Mesendoderm (in vitro differentiated cells): ENCODE measurements at regions not wholly inside any gene's neighbourhood (a gene's known extent, or its start where the extent isn't known, plus 50 kb on each side); places are given as distances from the start of the nearest gene placed in this dataset.
A peak's percentile ranks its signal among the peaks of the same experiment; 100 is the strongest.

Experiments
- DNase-seq: peaks from one replicate; pipeline ENCODE4 v3.0.0; 2013
- H2AK5ac ChIP-seq: 2 replicates; pipeline ENCODE4 v1.6.1; 2013; ENCODE audit warnings: low read length, inconsistent platforms
- H2BK120ac ChIP-seq: 2 replicates; pipeline ENCODE4 v1.6.1; 2013; ENCODE audit warnings: low read depth, mild to moderate bottlenecking, low read length, moderate library complexity, mixed read lengths
- H2BK15ac ChIP-seq: replicated peaks from 2 replicates; pipeline ENCODE4 v1.6.1; 2013; ENCODE audit warnings: low read depth, mild to moderate bottlenecking, moderate library complexity
- H2BK5ac ChIP-seq: 2 replicates; pipeline ENCODE4 v1.6.1; 2013; ENCODE audit warnings: low read length, inconsistent platforms
- H3K18ac ChIP-seq: 2 replicates; pipeline ENCODE4 v1.6.1; 2013; ENCODE audit warnings: mild to moderate bottlenecking, low read length, mixed read lengths
- H3K23ac ChIP-seq: one replicate; pipeline ENCODE4 v1.6.1; 2013; ENCODE audit warnings: low read length
- H3K27ac ChIP-seq: 2 replicates; pipeline ENCODE4 v1.5.1; 2013; ENCODE audit warnings: low read depth, mild to moderate bottlenecking, inconsistent platforms, low read length, moderate library complexity
- H3K27me3 ChIP-seq: 2 replicates; pipeline ENCODE4 v1.6.1; 2013; ENCODE audit warnings: low read length, control low read depth, mild to moderate bottlenecking, inconsistent platforms; ENCODE audit not compliant: insufficient read depth, poor library complexity
- H3K36me3 ChIP-seq: 2 replicates; pipeline ENCODE4 v1.6.1; 2013; ENCODE audit warnings: low read length, inconsistent platforms; ENCODE audit not compliant: control insufficient read depth, insufficient read depth
- H3K4ac ChIP-seq: one replicate; pipeline ENCODE4 v1.6.1; 2013; ENCODE audit warnings: low read depth, mild to moderate bottlenecking, low read length, moderate library complexity
- H3K4me1 ChIP-seq: 2 replicates; pipeline ENCODE4 v1.6.1; 2013; ENCODE audit warnings: low read depth, low read length, inconsistent platforms; ENCODE audit not compliant: control insufficient read depth
- H3K4me2 ChIP-seq: 2 replicates; pipeline ENCODE4 v1.6.1; 2013; ENCODE audit warnings: low read length
- H3K4me3 ChIP-seq: 2 replicates; pipeline ENCODE4 v1.5.1; 2013; ENCODE audit warnings: mild to moderate bottlenecking, low read length
- H3K56ac ChIP-seq: one replicate; pipeline ENCODE4 v1.6.1; 2013; ENCODE audit warnings: low read length
- H3K79me1 ChIP-seq: 2 replicates; pipeline ENCODE4 v1.6.1; 2013; ENCODE audit warnings: low read length, inconsistent platforms
- H3K79me2 ChIP-seq: 2 replicates; pipeline ENCODE4 v1.6.1; 2013; ENCODE audit warnings: mild to moderate bottlenecking, low read length; ENCODE audit not compliant: control insufficient read depth, insufficient read depth
- H3K9ac ChIP-seq: 2 replicates; pipeline ENCODE4 v1.6.1; 2013; ENCODE audit warnings: low read length, inconsistent platforms
- H4K5ac ChIP-seq: one replicate; pipeline ENCODE4 v1.6.1; 2013; ENCODE audit warnings: low read length
- H4K8ac ChIP-seq: one replicate; pipeline ENCODE4 v1.6.1; 2013; ENCODE audit warnings: low read depth, mild to moderate bottlenecking, control low read depth, low read length, moderate library complexity
- WGBS: extraction: QIAGEN DNeasy Blood & Tissue Kit; methylation state at CpG from one replicate; pipeline ENCODE4 v1.1.7; 2013; ENCODE audit warnings: low lambda C conversion rate, missing lambda C conversion rate; ENCODE audit not compliant: insufficient coverage; ENCODE audit errors: extremely low coverage; 5-methylcytosine and 5-hydroxymethylcytosine counted together

DNA sequence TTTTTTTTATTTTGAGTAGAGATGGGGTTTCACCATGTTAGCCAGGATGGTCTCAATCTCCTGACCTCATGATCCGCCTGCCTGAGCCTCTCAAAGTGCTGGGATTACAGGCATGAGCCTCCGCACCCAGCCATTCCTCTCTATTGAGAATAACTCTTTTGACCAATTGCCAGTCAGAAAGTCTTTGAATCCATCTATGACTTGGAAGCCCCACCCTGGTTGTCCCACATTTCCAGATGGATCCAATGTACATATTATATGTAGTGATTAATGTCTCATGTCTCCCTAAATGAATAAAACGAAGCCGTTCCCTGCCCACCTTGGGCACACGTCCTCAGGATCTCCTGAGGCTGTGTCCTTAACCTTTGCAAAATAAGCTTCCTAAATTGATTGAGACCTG is 228.3 kb upstream of the NLRP1 start:
- no peaks in the 10 kb centered on the region for H3K4me1 ChIP-seq
- no peak overlapping the region for H2BK120ac ChIP-seq
- no peak overlapping the region for H2BK5ac ChIP-seq
- H3K4me2 ChIP-seq, result no peak overlapping the region
- no peak overlapping the region for H3K4me3 ChIP-seq
- H3K27me3 ChIP-seq, result no peaks in the 10 kb centered on the region
- DNase-seq, result no peak
- no peak overlapping the region for H3K56ac ChIP-seq
- H4K5ac ChIP-seq, result no peak overlapping the region
- no peak overlapping the region for H3K27ac ChIP-seq
- no peak overlapping the region for H2BK15ac ChIP-seq
- H3K23ac ChIP-seq, result no peak overlapping the region
- no peak overlapping the region for H2AK5ac ChIP-seq
- H3K18ac ChIP-seq, result no peak overlapping the region
- no peaks in the 10 kb centered on the region for H3K36me3 ChIP-seq
- no peak overlapping the region for H4K8ac ChIP-seq
- no CpG with 5 or more reads among the region's 5 CpGs for WGBS
- no peak overlapping the region for H3K4ac ChIP-seq
- H3K9ac ChIP-seq, result no peak overlapping the region
- H3K79me2 ChIP-seq, result no peaks in the 10 kb centered on the region
- H3K79me1 ChIP-seq, result no peaks in the 10 kb centered on the region

DNA sequence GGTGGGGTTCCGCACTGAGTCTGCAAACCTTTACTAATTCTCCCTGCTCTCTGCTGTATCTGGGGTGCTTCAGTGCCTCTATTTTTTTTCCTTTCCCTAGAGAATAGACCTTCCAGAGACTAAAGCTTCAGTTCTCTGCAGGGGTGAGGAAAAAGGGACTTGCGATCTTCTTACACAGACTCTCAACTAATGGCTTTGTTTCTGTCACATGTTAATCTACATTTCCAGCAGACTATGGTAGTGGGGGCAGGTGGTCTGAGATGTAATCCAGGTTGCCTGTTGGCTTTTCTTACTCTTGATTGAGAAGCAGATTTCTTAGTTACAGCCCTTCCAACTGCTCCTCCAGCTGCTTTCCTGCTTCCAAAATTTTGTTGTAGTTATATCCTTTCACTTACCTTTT is 229.0 kb upstream of the NLRP1 start:
- Histone ChIP-seq H2BK15ac (no peak overlapping the region), H3K18ac (no peak overlapping the region), H2BK5ac (no peak overlapping the region), H4K5ac (no peak overlapping the region), H3K4ac (no peak overlapping the region), H3K4me3 (no peak overlapping the region), H2BK120ac (no peak overlapping the region), H3K27ac (no peak overlapping the region), H3K36me3 (no peaks in the 10 kb centered on the region), H3K79me1 (no peaks in the 10 kb centered on the region), H3K79me2 (no peaks in the 10 kb centered on the region), H3K4me2 (no peak overlapping the region), H2AK5ac (no peak overlapping the region), H3K23ac (no peak overlapping the region), H3K4me1 (no peaks in the 10 kb centered on the region), H3K9ac (no peak overlapping the region), H4K8ac (no peak overlapping the region), H3K56ac (no peak overlapping the region), H3K27me3 (no peaks in the 10 kb centered on the region)
- WGBS, result no CpG with 5 or more reads among the region's 2 CpGs
- DNase-seq, result peak; percentile 56

DNA sequence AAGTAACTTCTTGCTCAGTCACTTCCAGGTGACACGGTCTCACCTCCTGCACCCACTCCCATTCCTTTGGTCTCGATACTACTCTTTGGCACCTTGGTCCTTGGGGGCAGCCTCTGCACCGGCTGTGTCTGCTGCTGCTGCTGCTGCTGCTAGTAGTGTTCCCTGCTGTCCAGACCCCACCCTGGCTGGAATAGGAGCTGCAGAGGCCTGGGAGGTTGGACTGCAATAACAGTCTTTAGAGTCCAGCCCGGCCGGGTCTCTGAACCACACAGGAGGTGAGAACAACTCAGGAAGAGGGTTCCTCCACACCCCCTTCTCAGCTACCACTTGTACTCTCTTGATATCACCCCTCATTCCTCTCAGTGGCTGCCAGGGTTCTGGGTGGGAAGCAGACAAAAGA is 231.1 kb upstream of the NLRP1 start:
- Histone ChIP-seq H3K27me3 (no peaks in the 10 kb centered on the region), H4K5ac (no peak overlapping the region), H4K8ac (no peak overlapping the region), H3K27ac (no peak overlapping the region), H3K9ac (no peak overlapping the region), H3K56ac (no peak overlapping the region), H2BK15ac (no peak overlapping the region), H2BK120ac (no peak overlapping the region), H2AK5ac (no peak overlapping the region), H3K4me3 (no peak overlapping the region), H3K79me2 (no peaks in the 10 kb centered on the region), H3K18ac (no peak overlapping the region), H3K4me1 (no peaks in the 10 kb centered on the region), H3K4me2 (no peak overlapping the region), H3K23ac (no peak overlapping the region), H3K4ac (no peak overlapping the region), H3K36me3 (no peaks in the 10 kb centered on the region), H3K79me1 (no peaks in the 10 kb centered on the region), H2BK5ac (no peak overlapping the region)
- WGBS, result no CpG with 5 or more reads among the region's 5 CpGs
- no peak for DNase-seq

DNA sequence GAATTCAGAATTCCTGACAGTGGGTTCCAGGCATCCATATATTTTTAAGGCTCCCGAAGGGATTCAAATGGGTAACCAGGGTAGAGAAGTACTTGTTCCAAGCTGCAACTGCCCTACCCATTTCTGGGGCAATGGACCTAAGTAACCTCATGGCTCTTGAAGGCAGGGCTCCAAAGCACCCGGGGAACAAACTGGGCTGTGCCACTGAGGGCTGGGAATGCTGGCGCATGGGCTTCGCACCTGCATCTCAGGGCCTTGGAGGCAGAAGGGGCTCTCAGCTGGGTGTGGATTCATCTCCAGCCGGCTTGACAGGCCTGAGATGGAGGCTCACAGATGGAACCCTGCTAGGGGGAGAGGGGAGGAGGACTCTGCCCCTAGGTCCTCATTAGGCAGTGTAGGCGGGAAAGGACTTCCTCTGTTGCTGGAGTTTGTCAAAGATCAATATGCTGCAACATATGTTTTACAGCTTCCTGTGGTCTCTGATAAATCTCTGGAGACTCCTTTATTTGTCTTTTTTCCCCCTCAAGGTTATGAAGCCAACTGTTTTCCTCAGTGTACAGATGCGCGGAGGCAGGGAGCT is 232.3 kb upstream of the NLRP1 start:
- DNase-seq, result no peak
- no peak overlapping the region for H3K27ac ChIP-seq
- H3K23ac ChIP-seq, result no peak overlapping the region
- no peaks in the 10 kb centered on the region for H3K27me3 ChIP-seq
- H3K4ac ChIP-seq, result no peak overlapping the region
- H3K4me3 ChIP-seq, result no peak overlapping the region
- no peak overlapping the region for H3K9ac ChIP-seq
- no peak overlapping the region for H4K5ac ChIP-seq
- no peaks in the 10 kb centered on the region for H3K79me1 ChIP-seq
- H3K4me1 ChIP-seq, result no peaks in the 10 kb centered on the region
- H2AK5ac ChIP-seq, result no peak overlapping the region
- no CpG with 5 or more reads among the region's 8 CpGs for WGBS
- no peak overlapping the region for H2BK5ac ChIP-seq
- H3K36me3 ChIP-seq, result no peaks in the 10 kb centered on the region
- no peak overlapping the region for H4K8ac ChIP-seq
- H2BK120ac ChIP-seq, result no peak overlapping the region
- H2BK15ac ChIP-seq, result no peak overlapping the region
- H3K4me2 ChIP-seq, result no peak overlapping the region
- H3K18ac ChIP-seq, result no peak overlapping the region
- H3K79me2 ChIP-seq, result no peaks in the 10 kb centered on the region
- no peak overlapping the region for H3K56ac ChIP-seq

DNA sequence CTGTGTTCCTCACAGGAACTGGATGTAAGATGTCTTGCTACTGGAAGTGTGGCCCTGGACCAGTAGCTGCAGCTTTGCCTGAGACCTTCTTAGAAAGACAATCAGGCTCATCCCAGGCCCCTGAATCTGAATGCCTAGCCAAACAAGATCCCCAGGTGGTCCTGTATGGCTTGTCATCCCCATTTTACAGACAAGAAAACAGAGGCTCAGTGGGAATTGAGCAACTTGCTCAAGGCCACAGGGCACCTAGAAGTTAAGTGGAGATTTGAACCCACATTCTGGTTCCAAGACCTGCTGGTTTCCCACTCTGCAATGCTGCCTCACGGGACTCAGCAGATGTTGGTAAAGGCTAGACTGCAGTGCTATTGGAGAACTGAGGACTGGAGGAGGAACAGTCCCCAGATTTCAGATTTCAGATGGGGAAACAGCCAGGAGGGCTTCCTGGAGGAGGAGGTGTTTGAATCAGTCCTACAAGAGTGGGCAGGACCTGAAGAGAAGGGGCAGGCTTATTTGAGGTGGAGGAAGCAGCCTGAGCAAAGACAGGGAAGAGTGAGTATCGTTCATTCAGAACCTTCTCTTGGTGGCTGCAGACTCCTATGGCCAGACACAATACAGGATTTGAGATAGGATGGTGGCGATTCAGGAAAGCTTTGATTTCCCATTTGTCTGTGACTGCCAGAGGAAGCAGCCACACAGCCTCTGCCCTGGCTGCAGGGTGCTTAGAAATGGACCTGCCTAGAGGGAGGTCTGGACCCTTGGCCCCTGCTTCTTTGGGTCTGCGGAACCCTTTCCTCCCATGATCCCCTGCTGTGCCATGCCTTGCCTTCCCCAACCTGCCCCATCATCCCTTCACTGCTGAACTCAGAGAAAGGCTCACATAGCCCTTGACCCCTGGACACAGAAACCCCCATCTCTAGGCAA is 233.4 kb upstream of the NLRP1 start:
- Histone ChIP-seq H3K79me2 (no peaks in the 10 kb centered on the region), H3K27ac (no peak overlapping the region), H3K27me3 (no peaks in the 10 kb centered on the region), H3K4me1 (no peaks in the 10 kb centered on the region), H3K9ac (no peak overlapping the region), H2BK5ac (no peak overlapping the region), H3K23ac (no peak overlapping the region), H2BK15ac (no peak overlapping the region), H3K79me1 (no peaks in the 10 kb centered on the region), H4K8ac (no peak overlapping the region), H2AK5ac (no peak overlapping the region), H2BK120ac (no peak overlapping the region), H3K4me3 (no peak overlapping the region), H3K4ac (no peak overlapping the region), H3K56ac (no peak overlapping the region), H4K5ac (no peak overlapping the region), H3K36me3 (no peaks in the 10 kb centered on the region), H3K4me2 (no peak overlapping the region), H3K18ac (no peak overlapping the region)
- no CpG with 5 or more reads among the region's 4 CpGs for WGBS
- DNase-seq, result no peak
